Suprapubic skin (tissue), 3 donors: ENCODE measurements at regions not wholly inside any gene's neighbourhood (a gene's known extent, or its start where the extent isn't known, plus 50 kb on each side); places are given as distances from the start of the nearest gene placed in this dataset.

Experiments
- EP300 ChIP-seq: sonication (generic); formaldehyde crosslinking; IDR thresholded peaks from one replicate; pipeline ENCODE4 v1.6.1; 2017; ENCODE audit warnings: antibody characterized with exemption
- TF ChIP-seq, protein P1 (sequence below), 2 donors: fragments of 200-600 bp in 1 of 2; fragments of 450-650 bp in 1 of 2; sonication (generic) in 1 of 2; IDR thresholded peaks; one replicate each; pipeline ENCODE4 v1.5.1; 2016 to 2019; ENCODE audit warnings: antibody characterized with exemption in 2 of 2, mild to moderate bottlenecking in 1 of 2, moderate library complexity in 1 of 2

DNA sequence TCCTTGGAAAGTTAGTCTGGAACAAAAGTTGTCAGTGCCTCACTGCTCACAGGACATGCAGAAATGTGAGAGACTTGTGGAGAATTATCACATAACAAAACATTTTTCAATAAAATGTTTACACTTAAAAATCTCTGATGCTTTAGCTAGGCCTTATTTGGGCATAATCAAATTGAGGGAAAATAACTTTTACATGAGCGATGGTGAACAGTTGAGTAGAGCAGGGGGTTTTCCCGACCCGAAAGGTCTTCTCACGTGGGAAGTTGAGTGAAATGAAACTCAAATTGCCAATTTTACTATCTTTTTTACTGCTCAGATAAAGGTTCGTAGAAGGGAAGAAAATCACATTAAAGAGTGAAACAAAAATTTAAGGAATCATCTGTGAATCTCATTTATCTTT lies 465.6 kb downstream of the MTX2 start:
- TF ChIP-seq EP300 = no peak
- TF ChIP-seq, protein P1, sequence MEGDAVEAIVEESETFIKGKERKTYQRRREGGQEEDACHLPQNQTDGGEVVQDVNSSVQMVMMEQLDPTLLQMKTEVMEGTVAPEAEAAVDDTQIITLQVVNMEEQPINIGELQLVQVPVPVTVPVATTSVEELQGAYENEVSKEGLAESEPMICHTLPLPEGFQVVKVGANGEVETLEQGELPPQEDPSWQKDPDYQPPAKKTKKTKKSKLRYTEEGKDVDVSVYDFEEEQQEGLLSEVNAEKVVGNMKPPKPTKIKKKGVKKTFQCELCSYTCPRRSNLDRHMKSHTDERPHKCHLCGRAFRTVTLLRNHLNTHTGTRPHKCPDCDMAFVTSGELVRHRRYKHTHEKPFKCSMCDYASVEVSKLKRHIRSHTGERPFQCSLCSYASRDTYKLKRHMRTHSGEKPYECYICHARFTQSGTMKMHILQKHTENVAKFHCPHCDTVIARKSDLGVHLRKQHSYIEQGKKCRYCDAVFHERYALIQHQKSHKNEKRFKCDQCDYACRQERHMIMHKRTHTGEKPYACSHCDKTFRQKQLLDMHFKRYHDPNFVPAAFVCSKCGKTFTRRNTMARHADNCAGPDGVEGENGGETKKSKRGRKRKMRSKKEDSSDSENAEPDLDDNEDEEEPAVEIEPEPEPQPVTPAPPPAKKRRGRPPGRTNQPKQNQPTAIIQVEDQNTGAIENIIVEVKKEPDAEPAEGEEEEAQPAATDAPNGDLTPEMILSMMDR (IDR thresholded peaks at IDR 0.05) = no peak
